ENCODE measurements at regions not wholly inside any gene's neighbourhood (a gene's known extent, or its start where the extent isn't known, plus 50 kb on each side); places are given as distances from the start of the nearest gene placed in this dataset.
"Not testable (repeated sequence)": the region's sequence is repeated elsewhere in the genome, so short reads cannot be mapped to it uniquely, and the experiment has no call there.

GRCh38 chr20:48440916-48441315 lies 386.9 kb downstream of the PREX1 start:
- DNase-seq (ENCODE audit: low read depth): no peak

DNA sequence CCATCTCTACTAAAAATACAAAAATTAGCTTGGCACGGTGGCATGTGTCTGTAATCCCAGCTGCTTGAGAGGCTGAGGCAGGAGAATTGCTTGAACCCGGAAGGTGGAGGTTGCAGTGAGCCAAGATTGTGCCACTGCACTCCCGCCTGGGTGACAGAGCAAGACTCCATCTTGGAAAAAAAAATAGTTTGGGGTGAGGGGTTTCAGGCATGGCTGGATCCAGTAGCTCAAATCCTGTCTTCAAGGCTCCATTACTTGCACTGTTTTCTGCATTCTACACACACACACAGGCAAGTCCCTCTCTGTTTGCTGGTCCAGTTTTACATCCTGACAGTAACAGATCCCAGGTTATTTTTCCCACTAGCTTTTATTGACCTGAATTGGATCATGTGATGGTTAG lies 387.5 kb downstream of the PREX1 start:
- DNase-seq (ENCODE audit: low read depth): not testable (repeated sequence)

- no peak for DNase-seq (ENCODE audit: low read depth)
These were observed 390.7 kb downstream of the PREX1 start for GRCh38 chr20:48437146-48437545.

GRCh38 chr20:48436609-48437008 lies 391.2 kb downstream of the PREX1 start:
- DNase-seq (ENCODE audit: low read depth): not testable (repeated sequence)

DNA sequence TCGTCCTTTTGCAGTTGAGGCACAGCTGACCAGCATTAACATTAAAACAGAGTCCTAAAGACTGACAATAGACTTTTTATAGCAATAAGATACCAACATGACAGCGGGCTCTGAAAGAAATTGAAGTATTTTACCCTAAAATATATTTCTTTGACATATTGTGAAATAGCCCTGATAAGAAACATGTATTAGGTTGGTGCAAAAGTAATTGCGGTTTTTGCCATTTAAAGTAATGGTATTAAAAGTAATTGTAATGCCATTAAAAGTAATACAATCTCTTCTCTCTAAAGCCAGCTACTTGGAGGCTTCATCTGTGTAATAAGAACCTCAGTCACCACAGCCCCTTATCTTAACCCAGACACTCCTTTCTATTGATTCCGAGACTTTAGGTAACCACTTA lies 394.6 kb downstream of the PREX1 start:
- no peak for DNase-seq (ENCODE audit: low read depth)

DNA sequence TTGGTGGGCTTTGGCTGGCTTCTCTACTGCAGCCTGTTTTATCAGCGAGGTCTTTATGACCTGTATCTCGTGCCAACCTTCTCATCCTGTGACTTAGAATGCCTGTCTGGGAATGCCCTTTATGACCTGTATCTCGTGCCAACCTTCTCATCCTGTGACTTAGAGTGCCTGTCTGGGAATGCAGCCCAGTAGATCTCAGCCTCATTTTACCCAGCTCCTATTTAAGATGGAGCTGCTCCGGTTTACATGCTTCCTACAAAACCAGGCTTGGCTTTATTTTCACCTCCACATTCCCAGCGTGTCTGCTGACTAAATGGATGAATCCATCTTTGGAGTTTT lies 395.3 kb downstream of the PREX1 start:
- DNase-seq (ENCODE audit: low read depth): no peak

GRCh38 chr20:48431653-48432493 lies 395.9 kb downstream of the PREX1 start:
- no peak for DNase-seq (ENCODE audit: low read depth)

GRCh38 chr20:48426630-48427029 lies 401.2 kb downstream of the PREX1 start:
- DNase-seq (ENCODE audit: low read depth): no peak

GRCh38 chr20:48425817-48426612 lies 401.8 kb downstream of the PREX1 start:
- no peak for DNase-seq (ENCODE audit: low read depth)

- no peak for DNase-seq (ENCODE audit: low read depth)
These were observed 402.5 kb downstream of the PREX1 start for GRCh38 chr20:48425321-48425720.

GRCh38 chr20:48422242-48422960 lies 405.4 kb downstream of the PREX1 start:
- no peak for DNase-seq (ENCODE audit: low read depth)

DNA sequence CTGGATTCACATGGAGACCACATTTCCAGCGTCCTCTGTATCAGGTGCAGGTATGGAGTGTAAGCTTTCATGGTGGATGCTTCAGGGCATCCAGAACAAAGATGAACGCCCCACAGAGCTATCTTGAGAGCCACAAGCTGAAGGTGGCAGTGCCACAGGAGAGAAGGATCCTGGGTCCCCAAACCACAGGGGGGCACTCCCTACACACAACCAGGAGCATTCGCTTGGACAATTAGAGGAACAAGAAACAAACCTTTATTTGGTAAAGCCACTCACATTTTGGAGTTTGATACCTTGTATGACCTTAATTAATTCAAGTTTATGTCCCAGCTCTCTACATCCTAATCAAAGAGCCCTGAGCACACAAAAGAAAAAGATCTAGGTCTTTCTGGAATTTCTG lies 406.3 kb downstream of the PREX1 start:
- no peak for DNase-seq (ENCODE audit: low read depth)

DNA sequence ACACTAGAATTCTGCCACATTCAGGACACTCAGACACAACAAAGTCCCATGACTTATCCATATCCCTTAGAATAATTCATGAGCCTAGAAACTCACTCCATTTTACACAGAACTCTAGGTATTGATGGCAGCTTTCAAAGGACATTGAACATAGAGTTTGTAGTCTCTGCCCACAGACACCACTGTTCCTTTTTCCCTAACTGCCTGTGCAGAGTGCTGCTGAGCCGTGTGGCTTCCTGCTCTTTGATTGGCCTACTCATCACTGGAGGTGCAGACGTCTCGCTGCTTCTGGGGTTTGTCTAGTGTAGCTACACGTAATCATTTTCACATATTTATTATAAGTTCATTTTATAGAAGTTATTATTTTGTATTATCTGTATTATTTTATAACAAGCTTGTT lies 407.6 kb downstream of the PREX1 start:
- DNase-seq (ENCODE audit: low read depth): no peak

DNA sequence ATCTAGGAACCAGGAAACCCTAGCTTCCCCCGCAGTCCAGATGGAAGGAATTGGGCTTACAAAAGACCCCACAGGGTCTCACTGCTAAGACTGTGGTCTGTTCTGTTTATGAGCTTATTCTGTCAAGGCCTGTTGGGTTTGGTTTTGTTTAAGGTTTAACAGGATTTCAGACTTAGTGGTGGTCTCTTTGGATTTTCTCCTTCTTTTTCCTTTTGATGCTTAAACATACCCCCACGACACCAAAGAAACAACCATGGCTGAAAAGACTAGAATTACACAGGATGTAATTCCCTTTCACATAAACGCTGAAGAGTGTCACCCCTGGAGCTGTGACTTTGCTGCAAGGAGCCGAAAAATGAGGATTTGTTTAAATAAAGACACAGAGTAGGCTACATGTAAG lies 408.6 kb downstream of the PREX1 start:
- DNase-seq (ENCODE audit: low read depth): no peak

- no peak for DNase-seq (ENCODE audit: low read depth)
These were observed 411.8 kb downstream of the PREX1 start for GRCh38 chr20:48416002-48416401.

GRCh38 chr20:48414786-48415185 lies 413.0 kb downstream of the PREX1 start:
- no peak for DNase-seq (ENCODE audit: low read depth)

DNA sequence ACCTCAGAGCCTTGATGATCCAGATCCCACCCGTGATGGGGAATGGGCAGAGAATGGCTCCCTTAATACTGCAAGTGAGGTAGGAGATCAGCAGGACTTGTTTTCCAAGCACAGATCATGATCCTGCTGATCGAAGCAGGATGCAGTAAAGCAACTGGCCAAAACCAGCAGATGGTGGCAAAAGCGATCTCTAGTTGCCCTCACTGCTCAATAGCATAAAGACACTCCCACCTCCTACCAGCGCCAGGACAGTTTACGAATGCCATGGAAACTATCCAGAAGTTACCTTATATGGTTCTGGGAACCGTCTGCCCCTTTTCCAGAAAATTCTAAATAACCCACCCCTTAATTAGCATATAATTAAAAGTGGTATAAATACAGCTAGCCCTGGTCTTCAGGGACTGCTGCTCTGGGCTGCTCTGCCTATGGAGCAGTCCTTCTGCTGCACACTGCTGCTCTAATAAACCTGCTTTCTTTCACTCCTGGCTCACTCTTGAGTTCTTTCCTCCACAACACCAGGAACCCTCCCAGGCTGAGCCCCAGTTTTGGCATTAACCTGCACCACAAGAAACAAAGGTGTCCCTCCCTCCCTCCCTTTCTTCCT lies 415.8 kb downstream of the PREX1 start:
- DNase-seq (ENCODE audit: low read depth): no peak

- no peak for DNase-seq (ENCODE audit: low read depth)
These were observed 416.6 kb downstream of the PREX1 start for GRCh38 chr20:48411245-48411644.

GRCh38 chr20:48409055-48409615 lies 418.7 kb downstream of the PREX1 start:
- DNase-seq (ENCODE audit: low read depth): no peak

DNA sequence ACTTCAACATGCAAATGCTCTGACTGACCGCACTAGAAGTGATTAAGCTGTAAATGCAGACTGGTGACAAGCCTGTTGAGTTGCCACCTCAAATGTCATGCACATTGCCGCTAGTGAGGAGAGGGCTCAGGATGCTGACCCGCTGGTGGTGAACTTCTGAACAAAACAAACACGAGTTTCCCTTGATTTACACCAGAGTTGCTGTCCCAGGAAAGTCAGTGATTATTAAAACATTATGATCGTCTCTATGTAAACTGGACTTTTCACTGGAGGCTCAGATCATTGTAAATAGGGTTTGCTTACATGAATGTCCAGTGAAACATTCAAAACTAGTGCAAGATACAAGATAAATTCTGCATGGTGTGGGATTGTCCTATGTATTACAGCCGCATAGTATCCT lies 420.1 kb downstream of the PREX1 start:
- no peak for DNase-seq (ENCODE audit: low read depth)

DNA sequence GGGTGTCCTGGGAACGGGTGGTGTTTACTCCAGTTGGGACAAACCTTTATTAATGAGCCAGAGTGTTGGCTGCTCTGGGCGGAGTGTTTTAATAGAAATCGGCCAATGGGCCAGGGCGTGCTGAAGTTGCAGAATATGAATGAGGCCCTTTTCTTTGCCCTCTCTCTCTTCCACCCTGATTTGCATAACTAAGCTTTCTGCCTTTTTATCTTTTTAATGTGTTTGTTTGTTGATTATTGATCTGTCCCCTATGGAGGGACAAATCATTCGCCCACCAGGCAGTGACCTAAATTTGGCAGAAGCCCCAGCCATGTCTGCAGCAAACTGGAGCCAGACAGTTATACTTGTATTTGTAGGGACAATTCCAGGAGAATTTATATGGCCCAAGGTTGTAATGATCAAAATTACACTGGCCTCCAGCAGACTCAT lies 420.9 kb downstream of the PREX1 start:
- DNase-seq (ENCODE audit: low read depth): no peak

DNA sequence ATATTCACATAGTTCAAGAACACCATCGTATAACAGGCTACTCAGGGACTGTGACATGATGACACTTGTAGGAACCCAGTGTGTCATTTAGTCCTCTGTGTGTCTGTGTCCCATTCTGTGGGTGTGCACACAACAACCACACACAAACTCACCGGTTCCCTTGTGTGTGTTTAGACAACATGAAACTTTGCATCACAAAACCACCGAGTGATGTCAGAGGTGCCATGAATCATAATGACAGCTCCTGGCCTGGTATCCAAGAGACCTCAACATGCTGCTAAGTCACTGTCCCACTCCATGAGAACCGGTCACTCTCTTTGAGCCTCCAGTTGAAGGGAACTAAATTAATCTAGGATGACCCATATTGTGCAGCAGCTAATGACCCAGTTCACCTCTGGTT lies 421.3 kb downstream of the PREX1 start:
- no peak for DNase-seq (ENCODE audit: low read depth)
